ENCODE measurements at regions not wholly inside any gene's neighbourhood (a gene's known extent, or its start where the extent isn't known, plus 50 kb on each side); places are given as distances from the start of the nearest gene placed in this dataset.

GRCh38 chr10:105643660-105644059 lies 1002.6 kb downstream of the SORCS3 start:
- Mint-ChIP-seq H3K27ac (no peak overlapping the region), H3K9me3 (peaks cover 2 to 9% (median 6%) of the 10 kb centered on the region in 3 donors), H3K4me3 (no peak overlapping the region), H3K27me3 (no peaks in the 10 kb centered on the region), H3K36me3 (no peaks in the 10 kb centered on the region), H3K4me1 (no peaks in the 10 kb centered on the region)

GRCh38 chr10:105634281-105634680 lies 993.2 kb downstream of the SORCS3 start:
- Mint-ChIP-seq H3K4me3 (no peak overlapping the region), H3K27ac (no peak overlapping the region), H3K36me3 (no peaks in the 10 kb centered on the region), H3K27me3 (no peaks in the 10 kb centered on the region), H3K4me1 (no peaks in the 10 kb centered on the region), H3K9me3 (peaks cover 2 to 11% (median 7%) of the 10 kb centered on the region in 3 donors)

GRCh38 chr10:105615715-105616365 lies 974.8 kb downstream of the SORCS3 start:
- no peaks in the 10 kb centered on the region for H3K4me1 Mint-ChIP-seq
- no peak overlapping the region for H3K4me3 Mint-ChIP-seq
- H3K27ac Mint-ChIP-seq: no peak overlapping the region
- H3K27me3 Mint-ChIP-seq: no peaks in the 10 kb centered on the region
- no peaks in the 10 kb centered on the region for H3K36me3 Mint-ChIP-seq
- H3K9me3 Mint-ChIP-seq: peaks cover 6 to 10% (median 7%) of the 10 kb centered on the region in 3 donors

- Mint-ChIP-seq H3K4me3 (no peak overlapping the region), H3K4me1 (no peaks in the 10 kb centered on the region), H3K27ac (no peak overlapping the region), H3K36me3 (no peaks in the 10 kb centered on the region), H3K27me3 (no peaks in the 10 kb centered on the region), H3K9me3 (peaks cover 2 to 23% (median 6%) of the 10 kb centered on the region in 3 donors)
These were observed 970.2 kb downstream of the SORCS3 start for GRCh38 chr10:105611244-105611798.

- Mint-ChIP-seq H3K9me3 (peaks cover 2 to 27% (median 6%) of the 10 kb centered on the region in 3 donors), H3K36me3 (no peaks in the 10 kb centered on the region), H3K27me3 (no peaks in the 10 kb centered on the region), H3K27ac (no peak overlapping the region), H3K4me1 (no peaks in the 10 kb centered on the region), H3K4me3 (no peak overlapping the region)
These were observed 968.4 kb downstream of the SORCS3 start for GRCh38 chr10:105609451-105609850.

- no peak overlapping the region for H3K27ac Mint-ChIP-seq
- no peaks in the 10 kb centered on the region for H3K4me1 Mint-ChIP-seq
- H3K27me3 Mint-ChIP-seq: no peaks in the 10 kb centered on the region
- no peak overlapping the region for H3K4me3 Mint-ChIP-seq
- peaks cover 2% of the 10 kb centered on the region for H3K36me3 Mint-ChIP-seq
- peaks cover under 1 to 24% (median 4%) of the 10 kb centered on the region in 3 donors for H3K9me3 Mint-ChIP-seq
These were observed 964.8 kb downstream of the SORCS3 start for GRCh38 chr10:105605918-105606317.

GRCh38 chr10:105605104-105605503 lies 964.0 kb downstream of the SORCS3 start:
- Mint-ChIP-seq H3K4me3 (no peak overlapping the region), H3K9me3 (peaks cover 0 to 24% (median 5%) of the 10 kb centered on the region in 3 donors), H3K27ac (no peak overlapping the region), H3K4me1 (no peaks in the 10 kb centered on the region), H3K27me3 (no peaks in the 10 kb centered on the region), H3K36me3 (peaks cover 2% of the 10 kb centered on the region)

GRCh38 chr10:105598207-105598606 lies 957.1 kb downstream of the SORCS3 start:
- Mint-ChIP-seq H3K4me1 (no peaks in the 10 kb centered on the region), H3K4me3 (no peak overlapping the region), H3K27me3 (no peaks in the 10 kb centered on the region), H3K36me3 (peaks cover 2% of the 10 kb centered on the region), H3K9me3 (peaks cover 6 to 18% (median 6%) of the 10 kb centered on the region in 3 donors), H3K27ac (no peak overlapping the region)

GRCh38 chr10:105597312-105597711 lies 956.2 kb downstream of the SORCS3 start:
- no peak overlapping the region for H3K27ac Mint-ChIP-seq
- no peaks in the 10 kb centered on the region for H3K4me1 Mint-ChIP-seq
- H3K9me3 Mint-ChIP-seq: peaks cover 2 to 13% (median 6%) of the 10 kb centered on the region in 3 donors
- no peaks in the 10 kb centered on the region for H3K27me3 Mint-ChIP-seq
- no peak overlapping the region for H3K4me3 Mint-ChIP-seq
- no peaks in the 10 kb centered on the region for H3K36me3 Mint-ChIP-seq

GRCh38 chr10:105596749-105597148 lies 955.7 kb downstream of the SORCS3 start:
- no peaks in the 10 kb centered on the region for H3K4me1 Mint-ChIP-seq
- no peak overlapping the region for H3K4me3 Mint-ChIP-seq
- H3K27me3 Mint-ChIP-seq: no peaks in the 10 kb centered on the region
- H3K9me3 Mint-ChIP-seq: peaks cover 2 to 13% (median 6%) of the 10 kb centered on the region in 3 donors
- no peak overlapping the region for H3K27ac Mint-ChIP-seq
- no peaks in the 10 kb centered on the region for H3K36me3 Mint-ChIP-seq

GRCh38 chr10:105594296-105594695 lies 953.2 kb downstream of the SORCS3 start:
- peaks cover 0 to 7% (median 6%) of the 10 kb centered on the region in 3 donors for H3K9me3 Mint-ChIP-seq
- no peaks in the 10 kb centered on the region for H3K4me1 Mint-ChIP-seq
- H3K27ac Mint-ChIP-seq: no peak overlapping the region
- no peaks in the 10 kb centered on the region for H3K27me3 Mint-ChIP-seq
- no peak overlapping the region for H3K4me3 Mint-ChIP-seq
- H3K36me3 Mint-ChIP-seq: no peaks in the 10 kb centered on the region

GRCh38 chr10:105592468-105592867 lies 951.4 kb downstream of the SORCS3 start:
- Mint-ChIP-seq H3K4me3 (no peak overlapping the region), H3K9me3 (peaks cover 0 to 7% (median 4%) of the 10 kb centered on the region in 3 donors), H3K36me3 (no peaks in the 10 kb centered on the region), H3K27me3 (no peaks in the 10 kb centered on the region), H3K27ac (no peak overlapping the region), H3K4me1 (no peaks in the 10 kb centered on the region)

- H3K36me3 Mint-ChIP-seq: no peaks in the 10 kb centered on the region
- no peaks in the 10 kb centered on the region for H3K4me1 Mint-ChIP-seq
- no peaks in the 10 kb centered on the region for H3K27me3 Mint-ChIP-seq
- peaks cover 0 to 3% (median 0%) of the 10 kb centered on the region in 3 donors for H3K9me3 Mint-ChIP-seq
- H3K27ac Mint-ChIP-seq: no peak overlapping the region
- H3K4me3 Mint-ChIP-seq: no peak overlapping the region
These were observed 945.5 kb downstream of the SORCS3 start for GRCh38 chr10:105586451-105587098.

- Mint-ChIP-seq H3K4me3 (no peak overlapping the region), H3K27ac (no peak overlapping the region), H3K27me3 (no peaks in the 10 kb centered on the region), H3K9me3 (peaks cover 0 to 3% (median 3%) of the 10 kb centered on the region in 3 donors), H3K36me3 (peaks cover 2% of the 10 kb centered on the region), H3K4me1 (no peaks in the 10 kb centered on the region)
These were observed 944.7 kb downstream of the SORCS3 start for GRCh38 chr10:105585753-105586152.

- peaks cover 2 to 3% (median 3%) of the 10 kb centered on the region in 3 donors for H3K9me3 Mint-ChIP-seq
- no peak overlapping the region for H3K4me3 Mint-ChIP-seq
- H3K4me1 Mint-ChIP-seq: no peaks in the 10 kb centered on the region
- H3K36me3 Mint-ChIP-seq: peaks cover 2% of the 10 kb centered on the region
- no peak overlapping the region for H3K27ac Mint-ChIP-seq
- H3K27me3 Mint-ChIP-seq: no peaks in the 10 kb centered on the region
These were observed 944.1 kb downstream of the SORCS3 start for GRCh38 chr10:105585171-105585570.
